AML-193 (cell line): ENCODE measurements at regions not wholly inside any gene's neighbourhood (a gene's known extent, or its start where the extent isn't known, plus 50 kb on each side); places are given as distances from the start of the nearest gene placed in this dataset.
A peak's percentile ranks its signal among the peaks of the same experiment; 100 is the strongest.

Experiments
- DNase-seq, 2 experiments: peaks; one replicate each; lab custom pipeline; 2025; lab: John Stamatoyannopoulos, UW

DNA sequence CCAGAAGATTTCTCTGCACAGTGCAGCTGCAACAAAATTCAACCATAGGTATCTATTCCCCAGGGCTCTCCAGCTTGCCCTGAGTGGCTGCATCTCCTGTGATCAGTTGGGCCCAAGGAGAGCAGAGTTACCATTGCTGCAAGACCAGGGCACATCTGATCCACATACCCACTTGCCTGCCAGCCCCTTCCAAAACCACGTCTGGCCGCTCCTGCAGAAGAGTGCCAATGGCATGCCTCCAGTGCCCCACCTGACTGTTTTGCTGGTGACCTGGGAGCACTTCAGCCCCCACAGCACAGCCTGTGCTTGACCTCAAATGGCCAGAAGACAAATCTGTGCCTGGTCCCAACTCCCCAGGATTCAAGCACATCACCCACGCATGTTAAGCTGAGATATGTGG lies 526.1 kb upstream of the GBE1 start:
- DNase-seq, result no peak

DNA sequence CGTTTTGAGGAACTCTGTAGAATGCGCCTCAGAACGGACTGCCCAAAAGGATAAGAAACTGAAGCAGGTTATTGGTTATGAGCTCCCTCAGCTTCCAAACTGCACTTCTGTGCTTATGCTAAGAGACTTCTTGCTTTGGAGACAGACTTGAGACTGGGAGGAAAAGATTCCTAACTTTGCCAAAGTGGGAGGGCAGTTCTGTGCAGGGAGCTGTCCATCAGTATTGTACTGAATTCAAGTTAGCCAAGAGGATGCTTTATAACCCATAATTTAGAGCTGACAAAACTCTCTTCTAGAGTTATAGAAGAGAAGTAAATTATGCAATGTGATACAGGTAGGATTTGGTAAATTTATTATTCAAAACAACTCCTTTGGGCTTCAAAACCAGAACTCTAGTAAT lies 519.8 kb upstream of the GBE1 start:
- DNase-seq, result no peak

DNA sequence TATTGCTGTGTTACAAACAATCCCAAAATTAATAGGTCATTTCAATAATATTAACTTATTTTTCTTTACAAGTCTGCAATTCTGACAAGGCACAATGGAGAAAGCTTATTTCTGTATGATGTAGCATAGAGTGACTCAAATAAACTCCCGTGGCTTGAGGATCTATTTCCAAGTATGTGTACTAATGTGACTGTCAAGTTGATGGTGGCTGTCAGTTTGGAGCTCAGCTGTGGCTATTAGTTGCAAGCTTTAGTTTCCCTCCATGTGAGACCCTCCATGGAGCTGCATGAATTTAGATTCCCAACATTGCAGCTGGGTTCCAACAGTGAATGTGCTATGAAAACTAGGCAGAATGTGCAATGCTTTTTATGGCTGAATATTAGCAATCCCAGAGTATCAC lies 515.5 kb upstream of the GBE1 start:
- DNase-seq, result no peak

DNA sequence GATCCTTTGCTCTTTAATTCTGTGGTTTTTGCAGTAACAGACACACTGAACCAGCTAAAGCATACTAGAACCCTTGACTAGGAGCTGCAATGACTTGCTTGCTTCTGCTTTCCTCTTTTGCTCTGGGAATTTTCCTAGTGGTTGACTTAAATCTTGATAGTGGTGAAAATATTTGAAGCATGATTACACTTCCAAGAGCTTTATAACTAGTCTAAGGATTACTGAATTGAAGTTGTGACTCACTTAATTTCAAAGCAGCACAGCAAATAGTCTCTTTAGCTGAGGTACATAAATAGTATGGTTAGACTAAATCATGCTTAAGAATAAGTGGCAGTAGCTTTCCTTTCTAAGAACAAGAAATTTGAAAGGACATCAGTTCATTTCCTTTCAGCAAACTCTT lies 513.5 kb upstream of the GBE1 start:
- DNase-seq, result no peak

DNA sequence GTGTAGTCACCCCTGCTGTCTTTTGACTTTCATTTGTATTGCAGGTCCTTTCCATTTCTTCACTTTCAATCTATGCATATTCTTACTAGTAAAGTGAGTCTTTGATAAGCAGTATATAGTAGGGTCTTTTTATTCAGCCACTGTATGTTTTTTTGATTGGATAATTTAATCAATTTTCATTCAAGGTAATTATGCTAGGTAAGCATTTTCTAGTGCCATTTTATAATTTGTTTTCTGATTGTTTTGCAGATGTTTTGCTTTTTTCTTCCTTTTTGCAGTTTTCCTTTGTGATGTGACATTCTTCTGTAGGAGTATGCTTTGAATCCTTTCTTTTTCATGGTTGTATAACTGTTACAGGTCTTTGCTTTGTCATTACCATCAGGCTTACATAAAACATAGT lies 504.3 kb upstream of the GBE1 start:
- no peak for DNase-seq

DNA sequence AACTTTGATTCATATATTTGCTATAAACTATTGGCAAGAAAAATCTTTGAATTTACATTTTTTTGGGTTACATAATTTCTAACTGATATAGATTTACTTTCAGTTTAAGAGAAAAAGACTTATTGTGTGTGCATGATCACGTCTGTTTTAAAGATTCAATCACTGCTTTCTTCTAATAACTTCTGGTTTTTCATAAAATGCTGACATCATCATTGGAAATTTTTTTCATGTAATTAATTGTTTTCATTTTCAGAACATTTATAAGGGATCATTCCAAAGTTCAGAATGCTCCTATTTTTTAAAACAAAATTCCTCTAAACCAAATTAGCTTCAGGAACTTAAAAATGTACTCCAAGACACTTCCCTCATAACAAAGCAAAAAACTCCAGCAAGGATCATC lies 500.7 kb upstream of the GBE1 start:
- no peak for DNase-seq

DNA sequence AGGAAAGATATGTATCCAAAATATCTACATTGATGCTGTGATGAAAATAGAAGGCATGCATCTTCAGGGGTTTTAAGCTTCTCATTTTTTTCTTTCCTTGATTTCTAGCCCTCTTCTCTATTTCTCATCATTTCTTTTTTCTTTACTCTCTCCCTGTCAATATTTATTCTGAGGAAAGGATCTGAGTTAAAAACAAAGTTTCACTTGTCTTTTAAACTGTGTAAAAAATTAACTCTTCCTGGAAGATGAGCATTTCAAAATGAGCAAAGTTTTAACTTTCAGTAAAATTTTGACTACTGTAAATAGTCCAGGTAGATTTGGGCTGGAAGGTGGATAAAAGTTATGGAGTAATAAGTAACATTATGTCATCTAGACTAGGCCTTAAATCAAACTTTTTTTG lies 500.2 kb upstream of the GBE1 start:
- DNase-seq, result no peak

DNA sequence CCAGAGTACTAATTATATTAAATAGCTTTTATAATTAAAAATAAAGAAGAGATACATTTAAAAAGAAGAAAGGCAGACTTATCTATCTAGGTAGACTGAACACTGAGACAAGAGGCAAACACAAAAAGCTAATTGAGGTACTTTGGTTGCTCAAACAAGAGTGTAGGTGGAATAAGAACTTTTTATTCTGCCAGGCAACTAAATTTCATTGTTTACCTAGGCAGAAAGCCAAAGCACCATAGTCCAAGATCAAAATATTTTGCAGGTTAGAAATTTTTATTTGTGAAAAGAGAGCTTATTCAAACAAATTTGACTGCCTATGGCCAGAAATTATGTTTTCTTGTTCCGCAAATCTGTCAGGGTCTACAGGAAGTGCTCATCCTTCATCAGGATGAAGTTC lies 499.6 kb upstream of the GBE1 start:
- DNase-seq, result no peak

DNA sequence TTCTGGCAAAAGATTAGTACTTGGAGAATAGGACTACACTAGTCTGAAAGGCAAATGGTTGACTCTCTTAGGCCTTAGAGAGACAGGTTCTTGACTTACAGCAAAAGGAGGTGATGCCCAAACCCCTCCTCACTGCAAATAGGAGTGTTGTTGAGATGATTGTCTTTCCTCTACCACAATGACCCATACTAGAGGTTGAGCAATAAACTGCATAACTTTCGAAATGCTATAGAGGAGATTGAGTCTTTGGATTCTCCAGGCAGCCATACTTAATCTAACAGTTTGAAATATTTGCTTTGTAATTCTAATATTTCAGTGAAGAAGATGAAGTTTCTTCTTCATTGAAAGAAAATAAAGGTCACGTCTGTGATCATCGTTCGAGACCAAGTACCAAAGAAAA lies 498.5 kb upstream of the GBE1 start:
- peak in 1 of 2 experiments; percentile 7 for DNase-seq

DNA sequence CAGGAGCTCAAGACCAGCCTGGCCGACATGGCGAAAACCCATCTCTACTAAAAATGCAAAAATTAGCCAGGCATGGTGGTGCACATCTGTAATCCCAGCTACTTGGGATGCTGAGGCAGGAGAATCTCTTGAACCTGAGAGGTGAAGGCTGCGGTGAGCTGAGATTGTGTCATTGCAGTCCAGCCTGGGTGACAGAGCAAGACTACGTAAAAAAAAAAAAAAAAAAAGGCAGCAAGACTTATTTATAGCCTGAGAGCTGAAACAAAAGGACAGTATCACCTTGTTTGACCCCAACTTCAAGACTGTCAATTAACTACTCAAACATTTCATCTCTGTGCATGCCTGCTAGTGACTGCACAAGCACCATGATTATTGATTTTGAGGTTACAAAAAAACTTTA lies 478.9 kb upstream of the GBE1 start:
- no peak for DNase-seq

DNA sequence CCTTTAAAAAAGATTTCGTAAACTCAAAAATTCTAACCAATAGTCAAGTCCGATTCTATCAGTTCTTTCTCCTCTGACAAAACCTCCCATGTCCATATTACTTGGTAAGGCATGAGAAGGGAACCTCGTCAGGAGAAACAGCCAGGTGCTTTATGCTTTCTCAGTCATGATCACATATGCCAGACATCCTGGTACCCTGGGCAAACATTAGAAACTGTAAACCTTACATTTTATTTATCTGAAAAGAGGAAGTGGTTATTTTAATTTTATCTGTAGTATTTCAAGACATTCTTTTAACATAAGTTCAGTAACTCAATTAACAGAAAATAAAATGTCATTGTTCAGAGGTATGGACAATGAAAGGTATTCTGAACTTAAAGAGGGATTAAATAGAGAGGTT lies 474.8 kb upstream of the GBE1 start:
- DNase-seq, result no peak

DNA sequence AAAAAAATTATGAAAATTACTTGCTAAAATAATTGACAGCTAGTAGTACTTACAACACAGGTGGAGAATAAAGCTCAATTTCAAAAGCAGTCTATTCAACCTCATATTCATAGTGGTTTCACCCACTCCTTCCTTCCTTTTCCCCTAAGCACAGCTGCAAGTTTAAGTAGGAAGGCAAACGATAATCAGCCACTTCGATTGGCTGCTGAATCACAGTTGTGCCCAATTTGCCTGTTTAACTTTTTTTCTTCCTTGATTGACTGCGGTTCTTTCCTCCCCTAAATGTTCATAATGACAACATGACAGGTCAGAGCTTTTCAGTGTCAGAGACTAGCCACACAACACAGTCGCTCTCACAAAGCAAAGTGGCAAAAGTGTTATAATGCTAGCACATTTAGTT lies 468.0 kb upstream of the GBE1 start:
- no peak for DNase-seq

DNA sequence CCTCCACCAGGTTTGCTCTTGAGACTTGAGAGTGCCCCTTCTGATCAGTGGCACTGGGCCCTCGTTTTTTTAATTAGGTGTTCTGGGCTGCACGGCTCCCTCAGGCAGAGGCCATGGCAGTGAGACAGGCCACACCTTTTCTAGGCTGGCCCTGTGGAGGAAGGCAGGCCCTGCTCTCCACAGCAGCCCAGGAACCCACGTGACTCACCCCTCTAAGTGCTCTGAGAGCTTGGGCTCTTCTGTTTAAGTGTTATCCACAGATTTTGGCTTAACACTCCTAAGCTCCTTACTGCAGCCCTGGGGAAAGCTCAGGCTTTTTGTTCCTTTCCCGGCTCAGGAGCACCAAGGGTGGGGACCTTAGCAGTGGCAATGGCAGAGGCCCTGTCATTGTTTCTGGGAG lies 463.2 kb upstream of the GBE1 start:
- DNase-seq, result no peak

DNA sequence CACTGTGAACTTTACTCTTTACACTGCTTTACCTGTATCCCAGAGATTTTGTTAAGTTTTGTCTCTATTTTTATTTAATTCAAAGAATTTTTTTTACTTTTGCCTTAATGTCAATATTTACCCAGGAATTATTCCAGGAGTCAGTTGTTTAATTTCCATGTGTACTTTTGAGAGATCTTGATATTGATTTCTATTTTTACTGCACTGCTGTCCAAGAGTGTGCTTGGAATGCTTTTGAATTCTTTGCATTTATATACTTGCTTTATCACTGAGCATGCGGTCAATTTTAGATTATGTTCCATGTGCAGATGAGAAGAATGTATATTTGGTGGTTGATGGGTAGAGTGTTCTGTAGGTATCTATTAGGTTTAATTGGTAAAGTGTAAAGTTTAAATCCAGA lies 461.0 kb upstream of the GBE1 start:
- DNase-seq, result no peak

DNA sequence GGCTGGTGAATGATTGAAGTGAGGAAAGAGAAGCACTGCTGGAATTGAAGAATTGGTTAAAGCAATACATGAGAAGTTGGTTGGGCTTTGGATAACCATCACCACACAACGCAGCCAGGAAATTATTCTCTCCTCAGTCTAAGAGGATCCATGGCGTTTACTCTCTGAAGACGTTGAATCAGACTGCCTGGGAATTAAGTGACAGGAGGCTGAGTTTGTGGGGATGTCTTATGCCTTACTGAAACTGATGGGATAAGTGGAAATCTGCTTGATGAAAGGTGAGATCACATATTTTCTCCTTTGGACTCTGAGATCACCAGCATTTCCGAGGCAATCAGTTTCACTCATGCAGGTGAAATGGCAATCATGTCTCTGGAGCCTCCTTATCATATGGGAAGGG lies 456.1 kb upstream of the GBE1 start:
- DNase-seq, result no peak

DNA sequence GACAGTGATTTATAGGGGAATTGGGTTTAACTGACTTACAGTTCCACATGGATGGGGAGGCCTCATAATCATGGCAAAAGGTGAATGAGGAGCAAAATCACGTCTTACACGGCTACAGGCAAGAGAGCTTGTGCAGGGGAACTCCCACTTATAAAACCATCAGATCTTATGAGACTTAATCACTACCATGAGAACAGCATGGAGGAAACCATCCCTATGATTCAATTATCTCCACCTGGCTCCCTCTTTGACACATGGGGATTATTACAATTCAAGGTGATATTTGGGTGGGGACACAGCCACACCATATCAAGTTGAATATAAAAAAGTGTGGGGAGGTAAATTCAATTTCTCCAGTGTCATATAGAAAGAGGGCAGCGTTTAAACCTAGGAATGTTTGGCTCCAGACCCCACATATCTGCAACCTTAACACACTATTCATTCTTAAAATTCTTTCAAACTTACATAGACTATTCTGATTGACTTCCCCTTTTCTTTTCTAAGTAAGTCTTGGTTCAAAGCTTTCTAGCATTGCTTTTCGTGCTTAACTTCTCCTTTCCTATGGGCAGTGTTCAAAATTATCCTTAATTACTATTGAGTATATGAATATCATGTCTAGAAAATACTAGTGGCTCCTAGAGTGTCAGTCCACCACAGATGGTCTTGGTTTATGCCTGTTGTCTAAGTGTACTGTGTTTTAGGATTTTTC lies 446.7 kb upstream of the GBE1 start:
- no peak for DNase-seq

DNA sequence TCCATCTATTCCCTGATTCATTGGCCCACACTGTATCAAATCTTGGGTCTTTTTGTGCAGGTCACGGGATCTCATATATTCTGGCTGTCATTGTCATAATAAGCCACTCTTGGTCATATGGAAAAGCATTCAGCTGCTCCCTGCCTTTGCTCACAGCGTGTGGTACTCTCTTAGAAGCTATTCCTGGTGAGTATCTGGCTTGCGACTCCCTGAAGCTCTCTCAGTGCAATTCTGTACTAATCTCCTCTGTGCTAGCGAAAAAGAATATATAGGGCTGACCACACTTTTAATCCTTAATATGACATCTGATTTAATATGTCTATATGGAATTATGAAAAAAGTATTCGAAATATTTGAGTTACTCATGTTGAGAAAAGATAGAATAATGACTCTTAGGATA lies 440.8 kb upstream of the GBE1 start:
- DNase-seq, result no peak

DNA sequence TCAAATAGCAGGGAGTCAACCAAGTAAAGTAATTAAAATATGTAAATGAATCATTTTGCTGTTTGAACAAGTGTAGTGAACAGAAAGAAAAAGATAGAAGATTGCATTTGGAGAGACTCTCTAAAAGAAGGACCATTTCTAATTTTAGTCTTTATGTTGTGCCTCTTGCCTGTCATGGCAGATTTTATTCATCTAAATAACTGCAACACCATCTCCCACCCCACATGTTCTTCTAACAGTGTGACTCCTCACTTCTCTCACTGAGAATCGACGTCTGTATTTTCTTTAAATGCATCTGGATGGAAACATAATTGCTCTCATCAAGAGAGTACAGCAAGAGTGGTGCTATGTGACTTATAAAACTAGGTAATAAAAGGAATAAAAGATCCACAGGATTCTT lies 439.9 kb upstream of the GBE1 start:
- DNase-seq, result no peak

DNA sequence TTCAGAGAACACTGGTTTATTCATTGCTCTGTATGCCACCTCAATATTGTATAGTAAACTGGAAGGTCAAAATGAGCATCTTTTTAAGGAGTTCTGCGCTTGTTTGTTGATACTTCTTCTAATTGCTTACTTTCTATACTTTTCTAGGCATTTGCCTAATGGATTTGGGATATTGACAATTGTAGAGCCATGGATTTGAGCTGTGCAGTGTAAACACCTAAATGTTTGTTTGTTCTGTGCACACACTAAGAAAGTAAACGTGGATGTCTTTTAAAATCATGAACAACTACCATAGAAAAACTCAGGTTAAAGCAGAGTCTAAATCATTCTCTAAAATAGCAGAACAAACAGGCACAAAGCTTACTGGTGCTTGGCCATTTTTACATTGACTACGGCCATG lies 436.6 kb upstream of the GBE1 start:
- no peak for DNase-seq

DNA sequence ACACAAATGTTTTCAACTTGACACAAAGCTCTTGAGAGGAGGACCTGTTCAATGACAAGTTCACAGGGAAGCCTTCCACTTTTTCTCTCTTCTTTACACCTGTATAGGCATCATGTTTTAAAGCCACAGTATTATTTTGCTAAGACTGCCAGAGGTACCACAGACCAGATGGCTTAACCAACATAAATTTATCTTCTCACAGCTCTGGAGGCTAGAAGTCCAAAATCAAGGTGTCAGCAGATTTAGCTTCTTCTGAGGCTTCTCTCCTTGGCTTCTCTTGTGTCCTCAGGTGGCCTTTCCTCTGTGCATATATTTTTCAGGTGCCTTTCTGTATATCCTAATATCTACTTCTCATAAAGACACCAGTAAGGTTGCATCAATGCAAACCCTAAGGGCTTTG lies 435.2 kb upstream of the GBE1 start:
- no peak for DNase-seq

DNA sequence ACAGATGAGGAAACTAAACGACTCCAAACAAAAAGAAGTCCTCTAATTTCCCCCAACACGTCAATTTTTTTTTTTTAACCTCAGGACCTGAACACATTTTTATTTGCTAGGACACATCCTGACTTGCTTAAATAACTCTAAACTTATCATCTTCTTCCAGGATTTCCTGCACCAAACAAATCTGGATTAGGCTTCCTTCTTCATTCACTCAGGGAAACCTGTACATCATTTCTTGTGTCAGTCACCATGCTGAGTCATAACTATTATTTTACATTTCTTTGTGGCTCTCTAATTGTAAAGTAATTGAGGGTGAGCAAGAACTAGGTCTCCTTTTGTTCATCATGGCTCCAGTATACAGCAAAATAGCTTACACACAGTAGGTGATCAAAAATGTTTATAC lies 433.4 kb upstream of the GBE1 start:
- DNase-seq, result no peak

DNA sequence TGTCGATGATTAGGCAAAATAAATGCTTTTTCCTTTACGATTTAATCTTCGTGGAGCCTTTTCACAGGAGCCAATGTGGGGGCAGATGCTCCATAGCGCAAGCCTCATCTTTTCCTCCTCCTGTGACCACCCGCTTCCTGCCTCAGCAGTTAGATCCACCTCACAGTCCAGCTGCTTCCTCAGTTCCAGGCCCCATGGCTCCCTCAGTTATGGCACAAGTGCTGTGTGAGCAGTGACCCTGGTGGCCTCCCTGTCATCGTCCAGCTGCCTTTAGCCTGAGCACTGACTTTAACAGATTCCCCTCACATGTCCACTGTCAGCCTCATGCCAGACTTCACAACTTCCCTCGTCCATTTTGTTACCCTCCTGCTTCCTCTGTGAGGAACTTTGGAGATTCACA lies 424.6 kb upstream of the GBE1 start:
- DNase-seq, result no peak

DNA sequence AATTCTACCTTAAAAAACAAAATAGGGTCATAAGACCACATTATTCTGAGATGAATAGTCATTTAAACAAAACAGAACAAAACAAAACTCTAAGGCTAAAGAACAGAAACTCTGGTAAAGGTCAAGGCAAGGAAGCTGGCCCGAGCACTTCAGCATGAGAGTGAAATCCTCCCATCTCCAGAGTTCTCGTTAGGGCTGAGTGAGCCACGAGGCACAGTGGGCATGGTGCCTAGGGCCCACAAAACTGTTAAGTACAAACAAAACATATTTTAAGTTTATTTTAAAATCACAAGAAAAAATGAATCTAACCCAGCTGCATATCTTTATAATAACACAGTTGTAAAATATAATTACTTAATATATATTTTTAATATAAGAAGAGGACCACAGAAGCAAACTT lies 417.8 kb upstream of the GBE1 start:
- DNase-seq, result no peak

DNA sequence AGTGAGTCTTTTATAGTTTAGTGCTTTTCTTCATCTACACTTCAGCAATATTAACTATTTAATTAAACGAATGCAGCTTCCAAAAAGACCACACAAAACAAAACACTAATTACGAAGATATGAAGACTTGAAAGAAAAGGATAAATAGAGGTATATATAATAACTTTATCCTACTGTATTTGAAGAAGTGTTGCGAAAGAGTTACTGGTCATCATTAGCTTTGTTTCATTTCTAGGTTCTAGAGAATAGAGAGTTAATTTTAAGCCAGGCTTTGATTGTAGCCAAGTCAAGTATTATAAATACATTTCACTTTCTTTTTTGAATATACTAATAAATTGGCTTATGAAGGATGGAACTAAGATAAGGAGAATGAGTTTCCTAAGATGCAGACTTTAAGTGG lies 416.8 kb upstream of the GBE1 start:
- DNase-seq, result no peak

DNA sequence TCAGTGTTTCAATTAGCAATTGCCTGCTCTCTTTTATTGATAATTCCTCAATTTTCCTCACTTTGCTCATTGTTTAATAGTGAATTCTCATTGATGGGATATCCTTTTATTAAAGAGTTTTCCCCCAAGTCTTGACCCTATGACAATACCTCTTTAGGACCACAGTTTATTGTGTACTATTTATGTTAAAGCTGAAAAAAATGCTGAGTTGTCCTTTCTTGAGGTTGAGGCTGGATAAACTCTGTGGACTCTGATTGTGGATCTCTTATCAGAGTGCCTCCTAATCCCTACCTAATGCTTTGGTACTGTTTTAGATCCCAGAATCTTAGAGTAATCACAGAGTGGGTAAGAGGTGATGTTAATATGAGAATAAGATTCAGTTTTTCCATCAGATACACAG lies 416.3 kb upstream of the GBE1 start:
- DNase-seq, result no peak
